Neural progenitor cell (in vitro differentiated cells): ENCODE measurements at regions not wholly inside any gene's neighbourhood (a gene's known extent, or its start where the extent isn't known, plus 50 kb on each side); places are given as distances from the start of the nearest gene placed in this dataset.

ENCODE experiments used
- EZH2 ChIP-seq: fragments of 200-600 bp; sonication (generic); IDR thresholded peaks from 2 replicates; pipeline ENCODE4 v1.6.1; 2017; ENCODE audit warnings: antibody characterized with exemption, mild to moderate bottlenecking, moderate library complexity
- EZH2phosphoT487 ChIP-seq: fragments of 200-600 bp; sonication (generic); IDR thresholded peaks from 2 replicates; pipeline ENCODE4 v1.6.1; 2017; ENCODE audit warnings: antibody characterized with exemption
- TF ChIP-seq, protein P1 (sequence below): fragments of 200-600 bp; sonication (generic); IDR thresholded peaks from 2 replicates; pipeline ENCODE4 v1.5.1; 2017; ENCODE audit warnings: antibody characterized with exemption, mild to moderate bottlenecking

DNA sequence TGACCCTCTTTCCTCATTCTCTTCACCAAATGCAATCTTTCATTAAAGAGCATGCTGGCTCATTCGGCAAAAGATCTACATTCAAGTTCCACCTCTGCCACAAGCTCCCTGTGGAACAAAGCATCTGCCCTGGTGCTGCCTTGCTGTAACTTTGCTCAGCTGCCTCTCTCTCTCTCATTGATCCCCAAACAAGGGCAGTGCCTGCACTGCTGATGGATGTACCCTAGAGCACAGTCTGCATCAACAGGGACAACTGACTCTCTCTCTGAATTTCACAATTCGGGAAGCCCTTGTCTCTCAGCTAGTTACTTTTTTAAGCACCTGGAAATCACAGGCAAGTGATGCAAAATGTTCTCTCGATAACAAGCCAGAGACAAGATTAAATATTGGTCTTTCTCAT lies 174.0 kb upstream of the DIO2 start:
- TF ChIP-seq, protein P1, sequence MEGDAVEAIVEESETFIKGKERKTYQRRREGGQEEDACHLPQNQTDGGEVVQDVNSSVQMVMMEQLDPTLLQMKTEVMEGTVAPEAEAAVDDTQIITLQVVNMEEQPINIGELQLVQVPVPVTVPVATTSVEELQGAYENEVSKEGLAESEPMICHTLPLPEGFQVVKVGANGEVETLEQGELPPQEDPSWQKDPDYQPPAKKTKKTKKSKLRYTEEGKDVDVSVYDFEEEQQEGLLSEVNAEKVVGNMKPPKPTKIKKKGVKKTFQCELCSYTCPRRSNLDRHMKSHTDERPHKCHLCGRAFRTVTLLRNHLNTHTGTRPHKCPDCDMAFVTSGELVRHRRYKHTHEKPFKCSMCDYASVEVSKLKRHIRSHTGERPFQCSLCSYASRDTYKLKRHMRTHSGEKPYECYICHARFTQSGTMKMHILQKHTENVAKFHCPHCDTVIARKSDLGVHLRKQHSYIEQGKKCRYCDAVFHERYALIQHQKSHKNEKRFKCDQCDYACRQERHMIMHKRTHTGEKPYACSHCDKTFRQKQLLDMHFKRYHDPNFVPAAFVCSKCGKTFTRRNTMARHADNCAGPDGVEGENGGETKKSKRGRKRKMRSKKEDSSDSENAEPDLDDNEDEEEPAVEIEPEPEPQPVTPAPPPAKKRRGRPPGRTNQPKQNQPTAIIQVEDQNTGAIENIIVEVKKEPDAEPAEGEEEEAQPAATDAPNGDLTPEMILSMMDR: no peak
- TF ChIP-seq EZH2phosphoT487 (no peak), EZH2 (no peak)
